Mucosa of descending colon (tissue), 3 donors: ENCODE measurements at regions not wholly inside any gene's neighbourhood (a gene's known extent, or its start where the extent isn't known, plus 50 kb on each side); places are given as distances from the start of the nearest gene placed in this dataset.

Source experiments
- ATAC-seq: fragments of 200-7000 bp; cut with Tn5 transposase; one replicate; pipeline ENCODE4 v1.9.1; 2020; ENCODE audit warnings: mild to moderate bottlenecking, moderate library complexity
- DNase-seq, 3 donors: peaks; one replicate each; pipeline ENCODE4 v3.0.0-alpha.2; 2020
- H3K36me3 ChIP-seq: fragments of 200-600 bp; one replicate; pipeline ENCODE4 v1.8.0; 2021; ENCODE audit warnings: low read depth, mild to moderate bottlenecking
- H3K4me1 ChIP-seq: fragments of 200-600 bp; one replicate; pipeline ENCODE4 v1.8.0; 2021; ENCODE audit warnings: low read depth, mild to moderate bottlenecking
- H3K4me3 ChIP-seq: fragments of 200-600 bp; one replicate; pipeline ENCODE4 v1.8.0; 2021; ENCODE audit warnings: mild to moderate bottlenecking
- H3K9me3 ChIP-seq: fragments of 200-600 bp; one replicate; pipeline ENCODE4 v1.8.0; 2021; ENCODE audit warnings: mild to moderate bottlenecking
- intact Hi-C, 2 donors: fragments of 100-400 bp; cut with DNase I in 1 of 2; cut with micrococcal nuclease in 1 of 2; formaldehyde crosslinking; loops; one replicate each; pipeline versions ENCODE4 v1.11.0 to v1.11.1; 2022; cut with DNase I, micrococcal nuclease
- TF ChIP-seq, protein P1 (sequence below): fragments of 200-600 bp; IDR thresholded peaks from one replicate; pipeline ENCODE4 v1.8.0; 2022; ENCODE audit warnings: antibody characterized with exemption, mild to moderate bottlenecking
- donor health status: DM: no; HTN: no; CAD: no; lungs with moderate emphysema.
- donor health status: DM: no; HTN: no; CAD: no.
- donor health status: DM: no; HTN: yes; CAD: no.

GRCh38 chr4:13955551-13955950 lies 328.0 kb upstream of the BOD1L1 start:
- H3K4me3 ChIP-seq, result no peak overlapping the region
- no peaks in the 10 kb centered on the region for H3K36me3 ChIP-seq
- H3K9me3 ChIP-seq, result no peaks in the 10 kb centered on the region
- no peak for ATAC-seq
- TF ChIP-seq, protein P1, sequence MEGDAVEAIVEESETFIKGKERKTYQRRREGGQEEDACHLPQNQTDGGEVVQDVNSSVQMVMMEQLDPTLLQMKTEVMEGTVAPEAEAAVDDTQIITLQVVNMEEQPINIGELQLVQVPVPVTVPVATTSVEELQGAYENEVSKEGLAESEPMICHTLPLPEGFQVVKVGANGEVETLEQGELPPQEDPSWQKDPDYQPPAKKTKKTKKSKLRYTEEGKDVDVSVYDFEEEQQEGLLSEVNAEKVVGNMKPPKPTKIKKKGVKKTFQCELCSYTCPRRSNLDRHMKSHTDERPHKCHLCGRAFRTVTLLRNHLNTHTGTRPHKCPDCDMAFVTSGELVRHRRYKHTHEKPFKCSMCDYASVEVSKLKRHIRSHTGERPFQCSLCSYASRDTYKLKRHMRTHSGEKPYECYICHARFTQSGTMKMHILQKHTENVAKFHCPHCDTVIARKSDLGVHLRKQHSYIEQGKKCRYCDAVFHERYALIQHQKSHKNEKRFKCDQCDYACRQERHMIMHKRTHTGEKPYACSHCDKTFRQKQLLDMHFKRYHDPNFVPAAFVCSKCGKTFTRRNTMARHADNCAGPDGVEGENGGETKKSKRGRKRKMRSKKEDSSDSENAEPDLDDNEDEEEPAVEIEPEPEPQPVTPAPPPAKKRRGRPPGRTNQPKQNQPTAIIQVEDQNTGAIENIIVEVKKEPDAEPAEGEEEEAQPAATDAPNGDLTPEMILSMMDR, result no peak
- intact Hi-C loops, result no loop called here
- no peaks in the 10 kb centered on the region for H3K4me1 ChIP-seq
- no peak for DNase-seq

GRCh38 chr4:13956947-13957346 lies 329.4 kb upstream of the BOD1L1 start:
- no peak for DNase-seq
- TF ChIP-seq, protein P1, result no peak
- Histone ChIP-seq H3K36me3 (no peaks in the 10 kb centered on the region), H3K4me1 (no peaks in the 10 kb centered on the region), H3K4me3 (no peak overlapping the region), H3K9me3 (no peaks in the 10 kb centered on the region)
- intact Hi-C loops, result no loop called here
- ATAC-seq, result no peak

- DNase-seq (no peak), ATAC-seq (no peak)
- Histone ChIP-seq H3K4me1 (no peaks in the 10 kb centered on the region), H3K4me3 (no peak overlapping the region), H3K36me3 (no peaks in the 10 kb centered on the region), H3K9me3 (no peaks in the 10 kb centered on the region)
- intact Hi-C loops, result no loop called here
- TF ChIP-seq, protein P1, result no peak
Measured at GRCh38 chr4:13957871-13958270, 330.3 kb upstream of the BOD1L1 start.

- Histone ChIP-seq H3K4me3 (no peak overlapping the region), H3K9me3 (no peaks in the 10 kb centered on the region), H3K4me1 (no peaks in the 10 kb centered on the region), H3K36me3 (no peaks in the 10 kb centered on the region)
- TF ChIP-seq, protein P1, result no peak
- DNase-seq (no peak), ATAC-seq (no peak)
- intact Hi-C loops, result no loop called here
Measured at GRCh38 chr4:13963601-13964000, 336.1 kb upstream of the BOD1L1 start.

GRCh38 chr4:13966231-13967195 lies 339.0 kb upstream of the BOD1L1 start:
- intact Hi-C loops, result no loop called here
- Histone ChIP-seq H3K4me3 (no peak overlapping the region), H3K9me3 (no peaks in the 10 kb centered on the region), H3K36me3 (no peaks in the 10 kb centered on the region), H3K4me1 (no peaks in the 10 kb centered on the region)
- no peak for DNase-seq
- TF ChIP-seq, protein P1, result no peak
- no peak for ATAC-seq
